Adrenal gland (tissue), 9 donors: ENCODE measurements at regions not wholly inside any gene's neighbourhood (a gene's known extent, or its start where the extent isn't known, plus 50 kb on each side); places are given as distances from the start of the nearest gene placed in this dataset.

Experiments
- DNase-seq, 7 donors: peaks; one replicate each; pipeline ENCODE4 v3.0.0-alpha.2; 2019 to 2020
- H3K27ac ChIP-seq, 5 donors: fragments of 200-600 bp; sonication (generic) in 4 of 5; 1 replicate in 3 of 5; 2 replicates in 2 of 5; pipeline versions ENCODE4 v1.5.1 to v1.8.0; 2016 to 2020; ENCODE audit warnings: mild to moderate bottlenecking in 1 of 5
- H3K27me3 ChIP-seq: fragments of 200-600 bp; 2 replicates; pipeline ENCODE4 v1.8.0; 2021
- H3K36me3 ChIP-seq, 2 donors: fragments of 200-600 bp; replicated peaks in 1 of 2; 1 replicate in 1 of 2; 2 replicates in 1 of 2; pipeline versions ENCODE4 v1.5.1 to v1.8.0; 2018 to 2022
- H3K4me1 ChIP-seq, 2 donors: fragments of 200-600 bp; replicated peaks in 1 of 2; 1 replicate in 1 of 2; 2 replicates in 1 of 2; pipeline versions ENCODE4 v1.5.1 to v1.8.0; 2018 to 2021
- H3K4me3 ChIP-seq, 4 donors: fragments of 200-600 bp; sonication (generic) in 3 of 4; one replicate each; pipeline ENCODE4 v1.5.1; 2016 to 2018
- H3K9me3 ChIP-seq, 3 donors: fragments of 200-600 bp; sonication (generic) in 1 of 3; replicated peaks in 1 of 3; 1 replicate in 2 of 3; 2 replicates in 1 of 3; pipeline versions ENCODE4 v1.5.1 to v1.8.0; 2016 to 2021
- POLR2A ChIP-seq, 2 donors: fragments of 450-650 bp; IDR thresholded peaks; one replicate each; pipeline ENCODE4 v1.6.1; 2017; ENCODE audit warnings: antibody characterized with exemption in 2 of 2, mild to moderate bottlenecking in 2 of 2, moderate library complexity in 1 of 2
- WGBS, 4 donors: extraction: QIAGEN DNeasy Blood & Tissue Kit in 2 of 4; methylation state at CpG; one replicate each; pipeline versions ENCODE4 v1.1.5 to v1.1.7; 2013 to 2017; 5-methylcytosine and 5-hydroxymethylcytosine counted together
- intact Hi-C, 2 donors: fragments of 100-400 bp; cut with DNase I; formaldehyde crosslinking; loops; one replicate each; pipeline versions ENCODE4 v1.14.1 to v1.15.0; 2022 to 2023
- TF ChIP-seq, protein P1 (sequence below), 6 experiments: fragments of 450-650 bp in 4 of 6; fragments of 200-600 bp in 2 of 6; sonication (generic) in 1 of 6; IDR thresholded peaks; 1 replicate in 5 of 6; 2 replicates in 1 of 6; pipeline versions ENCODE4 v1.5.1 to v1.8.0; 2016 to 2021; ENCODE audit warnings: antibody characterized with exemption in 6 of 6, mild to moderate bottlenecking in 2 of 6, moderate library complexity in 1 of 6
- donor health status: healthy with polysubstance abuse.
- donor health status: Bipolar disorder and iron deficiency.
- donor health status: DM: yes; HTN: yes; CAD: no.
- donor health status: DM: no; HTN: no; CAD: no.
- donor health status: DM: no; HTN: no; CAD: no.

DNA sequence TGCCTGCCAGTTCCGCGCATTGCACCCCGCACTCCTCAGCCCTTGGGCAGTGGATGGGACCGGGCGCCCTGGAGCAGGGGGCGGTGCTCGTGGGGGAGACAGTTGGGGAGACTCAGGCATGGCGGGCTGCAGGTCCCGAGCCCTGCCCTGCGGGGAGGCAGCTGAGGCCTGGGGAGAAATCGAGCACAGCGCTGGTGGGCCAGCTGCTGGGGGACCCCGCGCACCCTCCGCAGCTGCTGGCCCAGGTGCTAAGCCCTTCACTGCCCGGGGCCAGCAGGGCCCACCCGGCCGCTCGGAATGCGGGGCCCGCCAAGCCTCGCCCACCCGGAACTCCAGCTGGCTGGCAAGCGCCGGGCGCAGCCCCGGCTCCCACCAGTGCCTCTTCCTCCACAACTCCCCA lies 488.8 kb upstream of the CHST9 start:
- Histone ChIP-seq H3K9me3 (no peaks in the 10 kb centered on the region), H3K4me3 (no peak overlapping the region), H3K4me1 (no peaks in the 10 kb centered on the region), H3K27me3 (no peaks in the 10 kb centered on the region), H3K36me3 (no peaks in the 10 kb centered on the region), H3K27ac (no peak overlapping the region)
- no peak for DNase-seq
- TF ChIP-seq, protein P1, sequence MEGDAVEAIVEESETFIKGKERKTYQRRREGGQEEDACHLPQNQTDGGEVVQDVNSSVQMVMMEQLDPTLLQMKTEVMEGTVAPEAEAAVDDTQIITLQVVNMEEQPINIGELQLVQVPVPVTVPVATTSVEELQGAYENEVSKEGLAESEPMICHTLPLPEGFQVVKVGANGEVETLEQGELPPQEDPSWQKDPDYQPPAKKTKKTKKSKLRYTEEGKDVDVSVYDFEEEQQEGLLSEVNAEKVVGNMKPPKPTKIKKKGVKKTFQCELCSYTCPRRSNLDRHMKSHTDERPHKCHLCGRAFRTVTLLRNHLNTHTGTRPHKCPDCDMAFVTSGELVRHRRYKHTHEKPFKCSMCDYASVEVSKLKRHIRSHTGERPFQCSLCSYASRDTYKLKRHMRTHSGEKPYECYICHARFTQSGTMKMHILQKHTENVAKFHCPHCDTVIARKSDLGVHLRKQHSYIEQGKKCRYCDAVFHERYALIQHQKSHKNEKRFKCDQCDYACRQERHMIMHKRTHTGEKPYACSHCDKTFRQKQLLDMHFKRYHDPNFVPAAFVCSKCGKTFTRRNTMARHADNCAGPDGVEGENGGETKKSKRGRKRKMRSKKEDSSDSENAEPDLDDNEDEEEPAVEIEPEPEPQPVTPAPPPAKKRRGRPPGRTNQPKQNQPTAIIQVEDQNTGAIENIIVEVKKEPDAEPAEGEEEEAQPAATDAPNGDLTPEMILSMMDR (IDR thresholded peaks at IDR 0.05), result no peak
- TF ChIP-seq POLR2A (IDR thresholded peaks at IDR 0.05), result no peak
- intact Hi-C loops, result loop anchor here in 1 of 2 donors (10.0 kb wide), 1 partner anchor 59 kb away; no protein-coding TSS in a partner anchor
- 87 to 96% (median 95%) methylated on average over 17 to 27 of the region's 27 CpGs for WGBS, 4 donors

DNA sequence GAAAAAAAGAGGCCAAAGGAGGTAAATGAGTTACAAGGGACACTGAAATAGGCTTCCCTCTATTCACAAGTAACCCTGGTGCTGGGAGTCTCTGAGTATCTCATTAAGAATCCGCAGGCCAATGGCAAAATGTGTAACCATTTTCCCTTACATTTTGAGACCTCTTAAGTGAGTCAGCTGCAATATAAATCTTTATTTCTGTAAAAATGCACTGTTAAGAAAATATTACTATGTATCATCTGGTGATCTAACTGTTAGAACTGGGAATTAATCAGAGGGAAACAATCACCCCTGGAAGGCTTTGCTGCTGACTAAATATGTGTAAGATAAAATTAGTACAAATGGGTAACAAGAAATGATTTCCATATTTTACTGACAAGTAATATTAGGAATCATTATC lies 483.1 kb upstream of the CHST9 start:
- no peak for DNase-seq
- Histone ChIP-seq H3K27ac (no peak overlapping the region), H3K4me1 (no peaks in the 10 kb centered on the region), H3K9me3 (no peaks in the 10 kb centered on the region), H3K27me3 (no peaks in the 10 kb centered on the region), H3K36me3 (no peaks in the 10 kb centered on the region), H3K4me3 (no peak overlapping the region)
- intact Hi-C loops, result no loop called here
- WGBS, 4 donors, result 87 to 93% (median 91%) methylated on average over 1 of the region's 1 CpG
- no peak for TF ChIP-seq POLR2A (IDR thresholded peaks at IDR 0.05)
- TF ChIP-seq, protein P1 (IDR thresholded peaks at IDR 0.05), result no peak

DNA sequence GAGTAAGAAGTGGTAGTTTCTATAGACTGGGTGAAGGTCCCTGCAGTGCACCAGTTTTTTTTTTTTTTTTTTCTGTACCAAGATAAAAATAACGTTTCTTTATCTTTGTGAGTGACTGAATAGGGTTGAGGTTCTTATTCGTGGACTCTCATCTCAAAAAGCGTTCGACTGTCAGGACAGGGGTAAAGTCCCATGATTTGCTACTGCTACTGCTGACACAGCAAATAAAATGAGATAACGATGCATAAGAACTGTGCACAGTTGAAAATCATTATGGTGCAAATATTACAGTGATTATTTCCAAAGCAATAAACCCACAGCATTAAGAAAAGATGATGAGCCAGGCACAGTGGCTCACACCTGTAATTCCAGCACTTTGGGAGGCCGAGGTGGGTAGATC lies 482.0 kb upstream of the CHST9 start:
- no peak overlapping the region for H3K27ac ChIP-seq
- no peaks in the 10 kb centered on the region for H3K36me3 ChIP-seq
- H3K27me3 ChIP-seq, result no peaks in the 10 kb centered on the region
- DNase-seq, result no peak
- intact Hi-C loops, result no loop called here
- H3K9me3 ChIP-seq, result no peaks in the 10 kb centered on the region
- no peaks in the 10 kb centered on the region for H3K4me1 ChIP-seq
- 39 to 50% (median 43%) methylated on average over 6 of the region's 6 CpGs for WGBS, 4 donors
- no peak for TF ChIP-seq POLR2A (IDR thresholded peaks at IDR 0.05)
- TF ChIP-seq, protein P1 (IDR thresholded peaks at IDR 0.05), result no peak
- H3K4me3 ChIP-seq, result no peak overlapping the region

DNA sequence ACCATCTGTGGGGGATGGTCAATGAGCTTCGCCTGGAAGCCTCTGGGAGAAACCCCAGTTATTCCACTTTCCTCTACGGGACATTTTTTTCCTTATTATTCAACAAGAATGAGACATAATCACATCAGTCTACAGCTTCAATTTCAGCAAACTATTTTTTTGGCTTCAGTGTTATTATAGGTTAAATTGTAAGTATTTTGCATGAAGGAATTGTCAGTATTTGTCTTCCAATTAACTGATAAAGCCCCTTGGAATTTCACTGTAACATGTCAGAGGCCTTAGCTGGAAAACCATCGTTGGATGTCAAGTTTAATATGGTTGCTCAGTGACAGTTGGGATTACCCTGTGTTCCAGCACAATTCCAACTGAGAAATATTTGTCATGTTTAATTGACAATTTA lies 480.9 kb upstream of the CHST9 start:
- WGBS, 4 donors, result 68 to 83% (median 73%) methylated on average over 3 of the region's 3 CpGs

More for the DNA sequence above, 480.9 kb upstream of the CHST9 start:
- no peak overlapping the region for H3K4me3 ChIP-seq
- no peaks in the 10 kb centered on the region for H3K27me3 ChIP-seq
- TF ChIP-seq POLR2A (IDR thresholded peaks at IDR 0.05), result no peak
- TF ChIP-seq, protein P1 (IDR thresholded peaks at IDR 0.05), result no peak
- no peak overlapping the region for H3K27ac ChIP-seq
- H3K4me1 ChIP-seq, result no peaks in the 10 kb centered on the region
- intact Hi-C loops, result no loop called here
- H3K36me3 ChIP-seq, result no peaks in the 10 kb centered on the region
- no peak for DNase-seq
- no peaks in the 10 kb centered on the region for H3K9me3 ChIP-seq
